GM12878 (cell line): ENCODE measurements at regions not wholly inside any gene's neighbourhood (a gene's known extent, or its start where the extent isn't known, plus 50 kb on each side); places are given as distances from the start of the nearest gene placed in this dataset.

Source experiments
- CTCF ChIP-seq, 3 experiments: IDR thresholded peaks in 2 of 3; conservative IDR thresholded peaks in 1 of 3; 2 replicates each; pipeline ENCODE4 v1.5.1; 2011; ENCODE audit warnings: low read depth in 3 of 3, low read length in 3 of 3, mild to moderate bottlenecking in 3 of 3, control low read depth in 2 of 3, moderate library complexity in 2 of 3, inconsistent platforms in 1 of 3, mixed read lengths in 1 of 3; ENCODE audit not compliant: control insufficient read depth in 2 of 3, insufficient read depth in 1 of 3; ENCODE audit errors: extremely low read depth in 1 of 3
- DPF2 ChIP-seq: fragments of 450-650 bp; IDR thresholded peaks from 2 replicates; pipeline ENCODE4 v1.6.1; 2017; ENCODE audit warnings: mild to moderate bottlenecking
- EP300 ChIP-seq, 2 experiments: fragments of 150-350 bp in 1 of 2; IDR thresholded peaks; 2 replicates each; pipeline ENCODE4 v1.6.1; 2011 to 2012; ENCODE audit warnings: low read depth in 2 of 2, low read length in 2 of 2, borderline replicate concordance in 1 of 2, improper control_type of control experiment in 1 of 2, inconsistent platforms in 1 of 2; ENCODE audit not compliant: control insufficient read depth in 1 of 2
- KDM1A ChIP-seq: fragments of 200-600 bp; sonication (generic); IDR thresholded peaks from 2 replicates; pipeline ENCODE4 v1.6.1; 2016; ENCODE audit warnings: borderline replicate concordance
- MEF2A ChIP-seq: IDR thresholded peaks from 2 replicates; pipeline ENCODE4 v1.6.1; 2011; ENCODE audit warnings: low read depth, mild to moderate bottlenecking, low read length, moderate library complexity; ENCODE audit not compliant: insufficient read depth
- NR2C2 ChIP-seq: IDR thresholded peaks from 2 replicates; pipeline ENCODE4 v1.6.1; 2011; ENCODE audit warnings: borderline replicate concordance, low read depth; ENCODE audit not compliant: control insufficient read depth, insufficient read length
- POLR2A ChIP-seq: IDR thresholded peaks from 2 replicates; pipeline ENCODE4 v1.6.1; 2011; ENCODE audit warnings: low read depth, mild to moderate bottlenecking, low read length
- RAD21 ChIP-seq: IDR thresholded peaks from 2 replicates; pipeline ENCODE4 v1.6.1; 2011; ENCODE audit warnings: mild to moderate bottlenecking, low read depth, low read length, moderate library complexity; ENCODE audit not compliant: insufficient read depth
- ZBTB4 ChIP-seq: fragments of 450-650 bp; formaldehyde crosslinking; IDR thresholded peaks from 2 replicates; pipeline ENCODE4 v1.4.0; 2022; ENCODE audit warnings: mild to moderate bottlenecking, moderate library complexity
- ZNF274 ChIP-seq: IDR thresholded peaks from one replicate; pipeline ENCODE4 v1.8.0; 2011; ENCODE audit not compliant: insufficient read length, insufficient read depth
- ZNF592 ChIP-seq: fragments of 450-650 bp; IDR thresholded peaks from 2 replicates; pipeline ENCODE4 v1.6.1; 2017; ENCODE audit warnings: mild to moderate bottlenecking, moderate library complexity
- TF ChIP-seq, protein P1 (sequence below): IDR thresholded peaks from 2 replicates; pipeline ENCODE4 v1.6.1; 2012; ENCODE audit warnings: low read depth, low read length, improper control_type of control experiment

- TF ChIP-seq RAD21: no peak
- TF ChIP-seq ZNF592: no peak
- TF ChIP-seq NR2C2: no peak
- TF ChIP-seq ZNF274: no peak
- TF ChIP-seq CTCF (IDR thresholded peaks at IDR 0.05 in 2 of 3, conservative IDR thresholded peaks at IDR 0.05 in 1 of 3; ENCODE audit: control insufficient read depth in 2 of 3, extremely low read depth in 1 of 3, insufficient read depth in 1 of 3, low read depth in 3 of 3, low read length in 3 of 3): no peak
- no peak for TF ChIP-seq DPF2
- TF ChIP-seq, protein P1, sequence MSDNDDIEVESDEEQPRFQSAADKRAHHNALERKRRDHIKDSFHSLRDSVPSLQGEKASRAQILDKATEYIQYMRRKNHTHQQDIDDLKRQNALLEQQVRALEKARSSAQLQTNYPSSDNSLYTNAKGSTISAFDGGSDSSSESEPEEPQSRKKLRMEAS: no peak
- no peak for TF ChIP-seq ZBTB4 (CRISPR knock-in tag)
- no peak for TF ChIP-seq MEF2A
- TF ChIP-seq KDM1A: no peak
- TF ChIP-seq EP300 (IDR thresholded peaks at IDR 0.05; ENCODE audit: borderline replicate concordance in 1 of 2, control insufficient read depth in 1 of 2, low read depth in 2 of 2, low read length in 2 of 2): no peak
- TF ChIP-seq POLR2A: no peak
Measured at GRCh38 chr4:141301216-141301615, 80.5 kb downstream of the ZNF330 start.
